Esophagus muscularis mucosa (tissue), 4 donors: ENCODE measurements at regions not wholly inside any gene's neighbourhood (a gene's known extent, or its start where the extent isn't known, plus 50 kb on each side); places are given as distances from the start of the nearest gene placed in this dataset.

Source experiments
- DNase-seq: peaks from one replicate; pipeline ENCODE4 v3.0.0-alpha.2; 2017; ENCODE audit errors: extremely low spot score
- H3K27ac ChIP-seq, 4 donors: fragments of 200-600 bp; sonication (generic); replicated peaks in 1 of 4; 1 replicate in 3 of 4; 2 replicates in 1 of 4; pipeline ENCODE4 v1.5.1; 2016 to 2019; ENCODE audit warnings: mild to moderate bottlenecking in 1 of 4
- H3K27me3 ChIP-seq, 4 donors: fragments of 200-600 bp; sonication (generic); one replicate each; pipeline versions ENCODE4 v1.5.1 to v1.6.0; 2016 to 2019
- H3K36me3 ChIP-seq, 4 donors: fragments of 200-600 bp; sonication (generic); one replicate each; pipeline ENCODE4 v1.5.1; 2016 to 2019
- H3K4me1 ChIP-seq, 4 donors: fragments of 200-600 bp; sonication (generic); one replicate each; pipeline ENCODE4 v1.5.1; 2016 to 2019
- H3K4me3 ChIP-seq, 4 donors: fragments of 200-600 bp; sonication (generic); 1 replicate in 2 of 4; 2 replicates in 2 of 4; pipeline ENCODE4 v1.5.1; 2016 to 2019; ENCODE audit warnings: mild to moderate bottlenecking in 4 of 4, moderate library complexity in 1 of 4
- H3K9me3 ChIP-seq, 4 donors: fragments of 200-600 bp; sonication (generic); 1 replicate in 3 of 4; 2 replicates in 1 of 4; pipeline ENCODE4 v1.5.1; 2016 to 2019
- CTCF ChIP-seq, 3 experiments: fragments of 200-600 bp in 2 of 3; fragments of 450-650 bp in 1 of 3; sonication (generic) in 2 of 3; IDR thresholded peaks; one replicate each; pipeline ENCODE4 v1.5.1; 2017 to 2019; ENCODE audit warnings: antibody characterized with exemption in 3 of 3, mild to moderate bottlenecking in 2 of 3, moderate library complexity in 1 of 3
- EP300 ChIP-seq: sonication (generic); formaldehyde crosslinking; IDR thresholded peaks from one replicate; pipeline ENCODE4 v1.6.1; 2017; ENCODE audit warnings: antibody characterized with exemption
- POLR2A ChIP-seq: fragments of 450-650 bp; IDR thresholded peaks from one replicate; pipeline ENCODE4 v1.6.1; 2017; ENCODE audit warnings: antibody characterized with exemption, moderate library complexity, mild to moderate bottlenecking, low read depth
- POLR2AphosphoS5 ChIP-seq, 2 donors: sonication (generic); formaldehyde crosslinking; IDR thresholded peaks; one replicate each; pipeline ENCODE4 v1.6.1; 2017; ENCODE audit warnings: antibody characterized with exemption in 2 of 2
- WGBS: methylation state at CpG from one replicate; pipeline ENCODE4 v1.1.5; 2018; 5-methylcytosine and 5-hydroxymethylcytosine counted together
- intact Hi-C: fragments of 100-400 bp; cut with DNase I; formaldehyde crosslinking; loops from one replicate; pipeline ENCODE4 v1.15.1; 2023

GRCh38 chr3:159846255-159846654 lies 142.4 kb upstream of the IL12A start:
- Histone ChIP-seq H3K36me3 (no peaks in the 10 kb centered on the region), H3K4me1 (peaks cover 61 to 94% (median 90%) of the 10 kb centered on the region in 4 donors), H3K27ac (no peak overlapping the region), H3K27me3 (no peaks in the 10 kb centered on the region), H3K4me3 (no peak overlapping the region), H3K9me3 (no peaks in the 10 kb centered on the region)
- intact Hi-C loops: no loop called here
- no peak for TF ChIP-seq EP300
- TF ChIP-seq CTCF (IDR thresholded peaks at IDR 0.05): no peak
- TF ChIP-seq POLR2A: no peak
- TF ChIP-seq POLR2AphosphoS5 (IDR thresholded peaks at IDR 0.05): no peak
- DNase-seq: no peak
- WGBS: 86% methylated on average over 1 of the region's 1 CpG

- no peaks in the 10 kb centered on the region for H3K36me3 ChIP-seq
- H3K27me3 ChIP-seq: no peaks in the 10 kb centered on the region
- intact Hi-C loops: no loop called here
- whole genome bisulfite sequencing: 78% methylated on average over 3 of the region's 3 CpGs
- no peak overlapping the region for H3K4me3 ChIP-seq
- peak overlapping the region in 2 of 4 donors; percentile 11 to 25 for H3K27ac ChIP-seq
- TF ChIP-seq POLR2AphosphoS5 (IDR thresholded peaks at IDR 0.05): no peak
- TF ChIP-seq CTCF (IDR thresholded peaks at IDR 0.05): no peak
- no peak for TF ChIP-seq EP300
- no peak for TF ChIP-seq POLR2A
- DNase-seq: no peak
- no peaks in the 10 kb centered on the region for H3K9me3 ChIP-seq
- H3K4me1 ChIP-seq: peaks cover 73 to 98% (median 95%) of the 10 kb centered on the region in 4 donors
These were observed 140.1 kb upstream of the IL12A start for GRCh38 chr3:159848348-159849118.

- Histone ChIP-seq H3K4me3 (no peak overlapping the region), H3K27ac (peak overlapping the region; percentile 84 to 87 (median 84)), H3K4me1 (peaks cover 57 to 97% (median 94%) of the 10 kb centered on the region in 4 donors), H3K36me3 (no peaks in the 10 kb centered on the region), H3K27me3 (no peaks in the 10 kb centered on the region), H3K9me3 (no peaks in the 10 kb centered on the region)
- TF ChIP-seq EP300: no peak
- TF ChIP-seq CTCF (IDR thresholded peaks at IDR 0.05): no peak
- TF ChIP-seq POLR2AphosphoS5 (IDR thresholded peaks at IDR 0.05): no peak
- TF ChIP-seq POLR2A: no peak
- intact Hi-C loops: no loop called here
- WGBS: 40% methylated on average over 4 of the region's 4 CpGs
- DNase-seq: no peak
These were observed 138.2 kb upstream of the IL12A start for GRCh38 chr3:159850481-159850880.

GRCh38 chr3:159852266-159852665 lies 136.4 kb upstream of the IL12A start:
- Histone ChIP-seq H3K27me3 (no peaks in the 10 kb centered on the region), H3K4me1 (peaks cover 59 to 97% (median 95%) of the 10 kb centered on the region in 4 donors), H3K9me3 (no peaks in the 10 kb centered on the region), H3K4me3 (peak overlapping the region in 3 of 4 donors; percentile 34 to 43 (median 36)), H3K27ac (peak overlapping the region; percentile 84 to 87 (median 84)), H3K36me3 (no peaks in the 10 kb centered on the region)
- TF ChIP-seq CTCF (IDR thresholded peaks at IDR 0.05): no peak
- no peak for TF ChIP-seq POLR2A
- TF ChIP-seq EP300: no peak
- no peak for TF ChIP-seq POLR2AphosphoS5 (IDR thresholded peaks at IDR 0.05)
- 20% methylated on average over 2 of the region's 2 CpGs for WGBS
- intact Hi-C loops: no loop called here
- no peak for DNase-seq
